Keratinocyte (primary cell): ENCODE measurements at regions not wholly inside any gene's neighbourhood (a gene's known extent, or its start where the extent isn't known, plus 50 kb on each side); places are given as distances from the start of the nearest gene placed in this dataset.

Source experiments
- DNase-seq: peaks from one replicate; pipeline ENCODE4 v3.0.0-alpha.2; 2011; ENCODE audit warnings: low read depth, missing footprints, low spot score
- FAIRE-seq: peaks from 2 replicates; lab custom pipeline; 2011; peaks lifted over from hg19 to GRCh38; lab: Jason Lieb, UNC
- H2AFZ ChIP-seq: 2 replicates; pipeline ENCODE4 v1.6.0; 2012; ENCODE audit warnings: low read length, control low read depth, inconsistent platforms; ENCODE audit not compliant: control insufficient read depth
- H3K27ac ChIP-seq: 2 replicates; pipeline ENCODE4 v1.5.1; 2011; ENCODE audit warnings: low read length; ENCODE audit not compliant: control insufficient read depth, insufficient read depth
- H3K27me3 ChIP-seq: 3 replicates; pipeline ENCODE4 v1.6.0; 2011; ENCODE audit warnings: low read length; ENCODE audit not compliant: control insufficient read depth, insufficient read depth; ENCODE audit errors: extremely low read depth
- H3K36me3 ChIP-seq, 2 experiments: 2 replicates in 1 of 2; 3 replicates in 1 of 2; pipeline ENCODE4 v1.5.1; 2011; ENCODE audit warnings: low read length in 2 of 2, mild to moderate bottlenecking in 1 of 2; ENCODE audit not compliant: control insufficient read depth in 2 of 2, insufficient read depth in 2 of 2; ENCODE audit errors: extremely low read depth in 1 of 2
- H3K4me1 ChIP-seq: 3 replicates; pipeline ENCODE4 v1.5.1; 2011; ENCODE audit warnings: low read length; ENCODE audit not compliant: control insufficient read depth, insufficient read depth; ENCODE audit errors: extremely low read depth
- H3K4me2 ChIP-seq: 3 replicates; pipeline ENCODE4 v1.6.0; 2011; ENCODE audit warnings: low read depth, low read length; ENCODE audit not compliant: control insufficient read depth, insufficient read depth; ENCODE audit errors: extremely low read depth
- H3K4me3 ChIP-seq, 3 experiments: fragments of 200-600 bp in 1 of 3; sonication (generic) in 1 of 3; 2 replicates in 2 of 3; 3 replicates in 1 of 3; pipeline ENCODE4 v1.5.1; 2011 to 2016; ENCODE audit warnings: low read length in 3 of 3, mild to moderate bottlenecking in 3 of 3, control low read depth in 2 of 3, inconsistent platforms in 1 of 3, low read depth in 1 of 3, mixed read lengths in 1 of 3, mixed run types in 1 of 3, moderate library complexity in 1 of 3; ENCODE audit not compliant: control insufficient read depth in 2 of 3, insufficient read depth in 2 of 3; ENCODE audit errors: extremely low read depth in 1 of 3
- H3K79me2 ChIP-seq: 2 replicates; pipeline ENCODE4 v1.6.0; 2012; ENCODE audit warnings: low read length; ENCODE audit not compliant: control insufficient read depth, insufficient read depth
- H3K9ac ChIP-seq: 3 replicates; pipeline ENCODE4 v1.6.0; 2011; ENCODE audit warnings: low read length; ENCODE audit not compliant: control insufficient read depth, insufficient read depth; ENCODE audit errors: extremely low read depth
- H3K9me1 ChIP-seq: 3 replicates; pipeline ENCODE4 v1.6.0; 2011; ENCODE audit warnings: low read length; ENCODE audit not compliant: control insufficient read depth, insufficient read depth; ENCODE audit errors: extremely low read depth
- H3K9me3 ChIP-seq: 2 replicates; pipeline ENCODE4 v1.5.1; 2012; ENCODE audit warnings: low read depth, low read length; ENCODE audit not compliant: control insufficient read depth
- H4K20me1 ChIP-seq: 3 replicates; pipeline ENCODE4 v1.6.0; 2011; ENCODE audit warnings: low read length; ENCODE audit not compliant: control insufficient read depth, insufficient read depth; ENCODE audit errors: extremely low read depth
- CTCF ChIP-seq, 3 experiments: IDR thresholded peaks in 1 of 3; conservative IDR thresholded peaks in 1 of 3; optimal IDR thresholded peaks in 1 of 3; 2 replicates in 2 of 3; 3 replicates in 1 of 3; pipeline versions ENCODE3 to v1.5.1; 2011; ENCODE audit warnings: low read length in 3 of 3, mild to moderate bottlenecking in 3 of 3, moderate library complexity in 2 of 3, control low read depth in 1 of 3, inconsistent platforms in 1 of 3; ENCODE audit not compliant: insufficient read depth in 2 of 3; ENCODE audit errors: extremely low read depth in 1 of 3
- EZH2 ChIP-seq: IDR thresholded peaks from one replicate; pipeline ENCODE4 v1.6.1; 2012; ENCODE audit warnings: inconsistent platforms, mild to moderate bottlenecking, low read length, moderate library complexity
- dilution Hi-C: fragments of 300-500 bp; cut with MboI; formaldehyde crosslinking; loops from one replicate; pipeline ENCODE4 v1.7.0; 2020; ENCODE audit warnings: low sequenced_read_pairs; ENCODE audit not compliant: extremely low pct_ligation_motif_present

- dilution Hi-C loops = no loop called here
- Histone ChIP-seq H3K4me3 (no peak overlapping the region), H4K20me1 (no peaks in the 10 kb centered on the region), H3K9me1 (no peaks in the 10 kb centered on the region), H3K4me2 (no peak overlapping the region), H2AFZ (no peak overlapping the region), H3K27me3 (no peaks in the 10 kb centered on the region), H3K9me3 (peaks cover 6% of the 10 kb centered on the region), H3K27ac (no peak overlapping the region), H3K4me1 (no peaks in the 10 kb centered on the region), H3K9ac (no peak overlapping the region), H3K79me2 (no peaks in the 10 kb centered on the region), H3K36me3 (no peaks in the 10 kb centered on the region)
- TF ChIP-seq CTCF (optimal IDR thresholded peaks at IDR 0.05 in 1 of 3, IDR thresholded peaks at IDR 0.05 in 1 of 3, conservative IDR thresholded peaks at IDR 0.05 in 1 of 3; ENCODE audit: extremely low read depth in 1 of 3, insufficient read depth in 2 of 3, low read length in 3 of 3) (no peak), EZH2 (no peak)
- DNase-seq (no peak), FAIRE-seq (no peak)
Observed at GRCh38 chr22:47389201-47389600, 626.8 kb downstream of the TBC1D22A start.

GRCh38 chr22:47388778-47389177 is 626.3 kb downstream of the TBC1D22A start:
- Histone ChIP-seq H3K27ac (no peak overlapping the region), H3K4me3 (no peak overlapping the region), H3K9me1 (no peaks in the 10 kb centered on the region), H3K9ac (no peak overlapping the region), H3K9me3 (peaks cover 6% of the 10 kb centered on the region), H3K4me1 (no peaks in the 10 kb centered on the region), H4K20me1 (no peaks in the 10 kb centered on the region), H2AFZ (no peak overlapping the region), H3K27me3 (no peaks in the 10 kb centered on the region), H3K36me3 (no peaks in the 10 kb centered on the region), H3K4me2 (no peak overlapping the region), H3K79me2 (no peaks in the 10 kb centered on the region)
- dilution Hi-C loops = no loop called here
- DNase-seq (no peak), FAIRE-seq (no peak)
- no peak for TF ChIP-seq CTCF (optimal IDR thresholded peaks at IDR 0.05 in 1 of 3, IDR thresholded peaks at IDR 0.05 in 1 of 3, conservative IDR thresholded peaks at IDR 0.05 in 1 of 3; ENCODE audit: extremely low read depth in 1 of 3, insufficient read depth in 2 of 3, low read length in 3 of 3)
